ENCODE measurements at regions not wholly inside any gene's neighbourhood (a gene's known extent, or its start where the extent isn't known, plus 50 kb on each side); places are given as distances from the start of the nearest gene placed in this dataset.

GRCh38 chr10:90394311-90394710, 463.5 kb downstream of the HTR7 start:
- Mint-ChIP-seq H3K27me3 (no peaks in the 10 kb centered on the region), H3K27ac (no peak overlapping the region), H3K4me3 (no peak overlapping the region), H3K9me3 (no peaks in the 10 kb centered on the region), H3K4me1 (no peaks in the 10 kb centered on the region), H3K36me3 (no peaks in the 10 kb centered on the region)
- no peak for ATAC-seq

GRCh38 chr10:90396721-90397120, 461.1 kb downstream of the HTR7 start:
- Mint-ChIP-seq H3K27ac (no peak overlapping the region), H3K27me3 (no peaks in the 10 kb centered on the region), H3K4me3 (no peak overlapping the region), H3K9me3 (no peaks in the 10 kb centered on the region), H3K36me3 (no peaks in the 10 kb centered on the region), H3K4me1 (no peaks in the 10 kb centered on the region)
- no peak for ATAC-seq

DNA sequence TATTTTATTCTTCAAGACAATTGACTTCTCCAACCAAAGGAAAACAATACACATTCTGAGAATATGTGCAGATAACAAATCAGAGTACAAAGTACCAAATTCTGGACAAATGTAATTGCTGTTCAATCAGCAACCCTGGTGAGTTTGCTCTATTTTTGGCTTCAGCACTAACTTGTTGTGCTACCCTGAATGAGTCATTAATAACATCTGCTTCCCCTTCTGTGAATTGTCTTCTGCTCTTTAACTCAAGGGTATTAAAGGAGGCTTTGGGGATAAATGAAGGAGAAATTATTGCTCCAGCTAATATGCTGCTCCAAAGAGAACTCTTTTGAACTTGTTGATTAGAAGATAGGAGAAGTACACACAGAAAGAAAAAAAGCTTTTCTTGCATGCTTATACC, 459.3 kb downstream of the HTR7 start:
- Mint-ChIP-seq H3K4me3 (no peak overlapping the region), H3K4me1 (no peaks in the 10 kb centered on the region), H3K27me3 (no peaks in the 10 kb centered on the region), H3K27ac (no peak overlapping the region), H3K9me3 (no peaks in the 10 kb centered on the region), H3K36me3 (no peaks in the 10 kb centered on the region)
- ATAC-seq, result no peak

GRCh38 chr10:90399782-90400181, 458.1 kb downstream of the HTR7 start:
- no peaks in the 10 kb centered on the region for H3K9me3 Mint-ChIP-seq
- H3K4me3 Mint-ChIP-seq, result no peak overlapping the region
- H3K27me3 Mint-ChIP-seq, result no peaks in the 10 kb centered on the region
- H3K36me3 Mint-ChIP-seq, result no peaks in the 10 kb centered on the region
- H3K4me1 Mint-ChIP-seq, result no peaks in the 10 kb centered on the region
- H3K27ac Mint-ChIP-seq, result no peak overlapping the region
- ATAC-seq, result no peak

DNA sequence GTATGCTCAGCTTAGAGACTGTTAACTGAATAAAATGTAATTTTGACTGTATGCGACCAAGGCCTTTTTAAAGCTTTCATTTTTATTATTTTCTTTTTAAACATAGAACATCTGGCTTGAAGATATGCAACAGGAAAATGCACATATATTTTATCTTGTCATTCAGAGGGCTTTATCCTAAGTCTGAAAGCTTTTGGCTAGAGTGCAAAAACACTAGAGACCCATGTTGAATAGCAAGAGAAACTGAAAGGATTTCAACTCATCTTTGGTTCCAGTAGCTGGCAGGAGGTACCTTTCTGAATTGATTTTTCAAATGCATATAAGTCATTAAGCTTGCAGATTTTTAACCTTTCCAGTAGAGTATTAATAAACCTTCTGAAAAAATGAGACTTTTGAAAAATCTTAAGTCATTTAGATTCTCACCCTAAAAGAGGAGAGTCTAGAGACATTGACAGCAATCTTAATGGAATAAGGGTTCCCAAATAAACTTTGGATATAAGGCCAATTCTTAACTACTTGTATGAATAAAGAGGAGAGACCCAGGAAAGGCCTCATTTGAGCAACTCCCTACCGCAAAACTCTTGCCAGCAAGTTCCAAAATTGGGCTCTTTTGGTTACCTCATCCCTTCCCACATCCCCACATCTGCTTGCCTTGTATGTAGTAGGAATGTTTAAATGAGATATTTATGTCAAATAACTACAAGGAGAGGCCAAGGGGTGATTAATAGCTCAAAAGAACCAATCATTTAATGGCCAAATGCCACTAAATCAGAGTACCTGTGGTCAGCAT, 454.4 kb downstream of the HTR7 start:
- no peak for ATAC-seq
- Mint-ChIP-seq H3K9me3 (no peaks in the 10 kb centered on the region), H3K36me3 (no peaks in the 10 kb centered on the region), H3K4me1 (no peaks in the 10 kb centered on the region), H3K27ac (no peak overlapping the region), H3K4me3 (no peak overlapping the region), H3K27me3 (no peaks in the 10 kb centered on the region)

DNA sequence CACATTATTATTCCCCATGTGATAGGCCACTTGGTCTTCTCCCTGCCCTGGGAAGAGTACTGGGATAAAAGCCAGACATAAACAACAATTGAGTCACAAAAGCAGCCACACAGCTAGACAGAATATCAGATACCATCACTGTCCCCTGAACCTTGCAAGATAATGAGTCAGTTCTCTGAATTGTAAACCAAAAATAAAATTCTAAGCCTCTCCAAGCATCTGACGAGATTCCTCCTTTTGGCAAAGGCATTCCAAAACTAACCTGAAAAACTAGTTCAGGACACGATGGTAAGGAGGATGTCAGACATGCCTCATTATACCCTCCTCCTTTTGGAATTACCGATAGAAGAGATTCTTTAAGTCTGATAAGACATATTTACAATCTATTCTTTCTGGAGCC, 450.7 kb downstream of the HTR7 start:
- Mint-ChIP-seq H3K27ac (no peak overlapping the region), H3K27me3 (no peaks in the 10 kb centered on the region), H3K4me3 (no peak overlapping the region), H3K36me3 (no peaks in the 10 kb centered on the region), H3K9me3 (peaks cover 10% of the 10 kb centered on the region), H3K4me1 (no peaks in the 10 kb centered on the region)
- no peak for ATAC-seq

GRCh38 chr10:90407851-90408250, 450.0 kb downstream of the HTR7 start:
- peaks cover 10% of the 10 kb centered on the region for H3K9me3 Mint-ChIP-seq
- no peak for ATAC-seq
- no peak overlapping the region for H3K4me3 Mint-ChIP-seq
- no peaks in the 10 kb centered on the region for H3K36me3 Mint-ChIP-seq
- H3K27me3 Mint-ChIP-seq, result no peaks in the 10 kb centered on the region
- no peaks in the 10 kb centered on the region for H3K4me1 Mint-ChIP-seq
- H3K27ac Mint-ChIP-seq, result no peak overlapping the region

DNA sequence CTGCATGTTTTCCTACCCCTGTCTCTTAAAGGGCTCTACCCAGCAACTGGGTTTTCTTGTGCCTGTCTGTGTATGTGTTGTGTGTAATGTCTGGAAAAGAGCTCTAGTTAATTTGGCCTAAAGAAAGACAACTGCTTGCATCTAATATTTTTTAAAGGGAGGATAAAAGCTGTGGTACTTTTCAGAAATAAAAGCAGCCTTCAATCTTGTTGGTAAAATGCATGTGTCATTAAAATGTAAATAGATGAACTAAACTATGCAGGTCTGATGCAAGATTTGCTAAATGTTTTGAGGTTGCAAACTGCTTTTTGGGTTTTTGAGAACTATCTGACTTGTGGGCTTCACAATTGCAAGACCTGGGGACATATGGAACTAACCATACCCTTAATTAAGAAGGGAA, 445.3 kb downstream of the HTR7 start:
- Mint-ChIP-seq H3K36me3 (no peaks in the 10 kb centered on the region), H3K4me3 (no peak overlapping the region), H3K27me3 (no peaks in the 10 kb centered on the region), H3K9me3 (peaks cover 10% of the 10 kb centered on the region), H3K27ac (no peak overlapping the region), H3K4me1 (no peaks in the 10 kb centered on the region)
- no peak for ATAC-seq

GRCh38 chr10:90413196-90413595, 444.6 kb downstream of the HTR7 start:
- Mint-ChIP-seq H3K9me3 (peaks cover 10% of the 10 kb centered on the region), H3K4me3 (no peak overlapping the region), H3K27me3 (no peaks in the 10 kb centered on the region), H3K27ac (no peak overlapping the region), H3K4me1 (no peaks in the 10 kb centered on the region), H3K36me3 (no peaks in the 10 kb centered on the region)
- no peak for ATAC-seq

DNA sequence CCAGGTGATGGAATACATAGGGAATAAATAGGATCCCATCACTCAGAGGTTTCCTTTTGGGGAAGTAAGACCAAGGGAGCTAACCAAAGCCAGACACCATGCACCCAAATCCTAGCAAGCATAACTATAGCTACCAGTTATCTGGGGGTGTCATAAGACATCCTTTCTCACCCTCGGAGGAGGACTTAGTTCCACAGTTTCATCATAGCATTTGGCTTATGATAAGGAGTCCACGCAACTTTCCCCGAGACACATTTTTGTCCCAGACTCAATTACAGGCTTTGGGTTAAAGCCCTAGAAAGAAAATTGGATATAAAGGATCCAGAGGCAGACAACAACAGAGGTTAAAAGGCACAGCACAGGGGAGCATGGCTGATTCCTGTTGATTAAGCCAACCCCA, 442.9 kb downstream of the HTR7 start:
- H3K27ac Mint-ChIP-seq, result no peak overlapping the region
- peaks cover 7% of the 10 kb centered on the region for H3K9me3 Mint-ChIP-seq
- no peaks in the 10 kb centered on the region for H3K4me1 Mint-ChIP-seq

DNA sequence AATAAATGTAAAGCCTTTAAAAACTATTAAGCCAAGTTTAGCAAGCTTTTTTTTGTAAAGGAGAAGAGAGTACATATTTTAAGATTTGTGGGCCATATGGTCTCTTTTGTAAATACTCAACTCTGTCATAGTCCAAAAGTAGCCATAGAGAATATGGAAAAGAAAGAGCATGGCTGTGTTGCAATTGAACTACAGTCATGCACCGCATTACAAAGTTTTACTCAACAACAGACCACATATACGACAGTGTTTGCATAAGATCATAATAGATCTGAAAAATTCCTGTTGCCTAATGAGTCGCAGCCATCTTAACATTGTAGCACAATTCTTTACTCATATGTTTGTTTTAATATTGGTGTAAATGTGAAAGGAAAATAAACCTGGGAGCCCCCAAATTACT, 440.8 kb downstream of the HTR7 start:
- Mint-ChIP-seq H3K4me1 (no peaks in the 10 kb centered on the region), H3K36me3 (no peaks in the 10 kb centered on the region), H3K27me3 (no peaks in the 10 kb centered on the region), H3K27ac (no peak overlapping the region), H3K4me3 (no peak overlapping the region), H3K9me3 (no peaks in the 10 kb centered on the region)
- ATAC-seq, result no peak

More for the DNA sequence above, 442.9 kb downstream of the HTR7 start:
- no peaks in the 10 kb centered on the region for H3K36me3 Mint-ChIP-seq
- no peak overlapping the region for H3K4me3 Mint-ChIP-seq
- no peaks in the 10 kb centered on the region for H3K27me3 Mint-ChIP-seq
- no peak for ATAC-seq

GRCh38 chr10:90417476-90418210, 440.2 kb downstream of the HTR7 start:
- no peak for ATAC-seq
- no peaks in the 10 kb centered on the region for H3K27me3 Mint-ChIP-seq
- no peak overlapping the region for H3K4me3 Mint-ChIP-seq
- H3K36me3 Mint-ChIP-seq, result no peaks in the 10 kb centered on the region
- H3K4me1 Mint-ChIP-seq, result no peaks in the 10 kb centered on the region
- no peak overlapping the region for H3K27ac Mint-ChIP-seq
- no peaks in the 10 kb centered on the region for H3K9me3 Mint-ChIP-seq

- H3K27me3 Mint-ChIP-seq, result no peaks in the 10 kb centered on the region
- H3K9me3 Mint-ChIP-seq, result peaks cover 6% of the 10 kb centered on the region
- no peaks in the 10 kb centered on the region for H3K36me3 Mint-ChIP-seq
- ATAC-seq, result no peak
- H3K27ac Mint-ChIP-seq, result no peak overlapping the region
- no peaks in the 10 kb centered on the region for H3K4me1 Mint-ChIP-seq
- no peak overlapping the region for H3K4me3 Mint-ChIP-seq
Observed at GRCh38 chr10:90418869-90419652, 438.8 kb downstream of the HTR7 start.

DNA sequence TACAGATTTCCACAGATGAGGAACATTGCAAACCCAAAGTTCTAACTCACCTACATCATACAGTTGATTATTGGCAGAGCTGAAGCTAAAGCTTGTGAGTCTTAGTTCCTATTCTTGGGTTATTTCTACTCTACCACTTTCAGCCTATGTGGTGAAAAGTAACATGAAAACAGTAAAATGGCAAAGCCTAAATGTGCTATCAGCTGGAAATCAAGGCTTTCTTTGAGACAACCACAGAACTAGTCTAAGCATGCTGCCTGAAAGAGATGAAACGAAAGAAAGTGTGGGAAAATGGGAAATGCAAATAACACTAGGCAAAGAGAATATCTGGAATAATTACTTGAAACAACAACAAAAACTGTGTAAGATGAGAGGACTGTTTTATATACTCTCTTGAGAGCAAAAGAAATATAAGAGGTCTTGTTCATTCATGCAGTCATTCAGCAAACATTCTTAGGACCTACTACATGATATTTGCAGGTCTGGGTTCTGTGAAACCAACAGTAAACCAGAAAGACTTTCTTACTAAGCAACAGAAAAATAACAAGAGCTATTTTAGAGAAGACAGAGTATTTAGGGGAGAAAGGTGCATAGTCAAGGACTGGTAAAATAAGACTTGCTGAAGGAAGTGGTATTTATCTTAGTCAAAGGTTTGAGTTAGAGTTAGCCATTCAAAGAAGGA, 437.1 kb downstream of the HTR7 start:
- Mint-ChIP-seq H3K4me3 (no peak overlapping the region), H3K9me3 (peaks cover 6% of the 10 kb centered on the region), H3K4me1 (no peaks in the 10 kb centered on the region), H3K36me3 (no peaks in the 10 kb centered on the region), H3K27ac (no peak overlapping the region), H3K27me3 (no peaks in the 10 kb centered on the region)
- ATAC-seq, result no peak

DNA sequence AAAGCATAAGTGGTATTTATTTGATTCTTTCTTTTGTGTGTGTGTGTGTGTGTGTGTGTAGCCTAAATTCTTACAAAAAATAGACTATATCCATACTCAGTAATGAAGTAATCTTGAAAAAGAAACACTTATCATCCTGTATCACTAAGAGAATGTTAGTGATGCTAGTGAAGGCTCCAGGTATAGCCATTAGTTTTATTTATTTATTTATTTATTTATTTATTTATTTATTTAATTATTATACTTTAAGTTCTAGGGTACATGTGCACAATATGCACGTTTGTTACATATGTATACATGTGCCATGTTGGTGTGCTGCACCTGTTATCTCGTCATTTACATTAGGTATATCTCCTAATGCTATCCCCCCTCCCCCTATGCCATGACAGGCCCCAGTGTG, 436.0 kb downstream of the HTR7 start:
- peaks cover 9% of the 10 kb centered on the region for H3K9me3 Mint-ChIP-seq
- H3K27ac Mint-ChIP-seq, result no peak overlapping the region
- no peaks in the 10 kb centered on the region for H3K36me3 Mint-ChIP-seq
- no peaks in the 10 kb centered on the region for H3K27me3 Mint-ChIP-seq
- no peak for ATAC-seq
- no peak overlapping the region for H3K4me3 Mint-ChIP-seq
- H3K4me1 Mint-ChIP-seq, result no peaks in the 10 kb centered on the region
